Urothelium cell line (cell line): ENCODE measurements at regions not wholly inside any gene's neighbourhood (a gene's known extent, or its start where the extent isn't known, plus 50 kb on each side); places are given as distances from the start of the nearest gene placed in this dataset.
"Not testable (repeated sequence)": the region's sequence is repeated elsewhere in the genome, so short reads cannot be mapped to it uniquely, and the experiment has no call there.

Experiments
- DNase-seq: peaks from one replicate; pipeline ENCODE4 v3.0.0; 2011; ENCODE audit warnings: low spot score, mixed read lengths
- FAIRE-seq: peaks from 2 replicates; lab custom pipeline; 2011; peaks lifted over from hg19 to GRCh38; lab: Jason Lieb, UNC

- not testable (repeated sequence) for DNase-seq, FAIRE-seq
Measured at GRCh38 chr13:63712159-63712558, 2296.5 kb upstream of the PCDH20 start.

- no peak for DNase-seq
- FAIRE-seq: no peak
Measured at GRCh38 chr13:63706751-63707150, 2291.1 kb upstream of the PCDH20 start.

- FAIRE-seq: no peak
- no peak for DNase-seq
Measured at GRCh38 chr13:63704521-63704920, 2288.9 kb upstream of the PCDH20 start.

GRCh38 chr13:63700350-63700749 is 2284.7 kb upstream of the PCDH20 start:
- no peak for DNase-seq
- no peak for FAIRE-seq

GRCh38 chr13:63699948-63700347 is 2284.3 kb upstream of the PCDH20 start:
- DNase-seq: no peak
- no peak for FAIRE-seq

- FAIRE-seq: no peak
- DNase-seq: no peak
Measured at GRCh38 chr13:63696055-63696454, 2280.4 kb upstream of the PCDH20 start.

- FAIRE-seq (no peak), DNase-seq (no peak)
Measured at GRCh38 chr13:63693696-63694095, 2278.0 kb upstream of the PCDH20 start.

- no peak for FAIRE-seq
Measured at GRCh38 chr13:63691474-63691873, 2275.8 kb upstream of the PCDH20 start.

GRCh38 chr13:63690672-63691071 is 2275.0 kb upstream of the PCDH20 start:
- FAIRE-seq (no peak), DNase-seq (no peak)

More at GRCh38 chr13:63691474-63691873, 2275.8 kb upstream of the PCDH20 start:
- no peak for DNase-seq

- DNase-seq: no peak
- no peak for FAIRE-seq
Measured at GRCh38 chr13:63684822-63685221, 2269.2 kb upstream of the PCDH20 start.

- DNase-seq: no peak
- no peak for FAIRE-seq
Measured at GRCh38 chr13:63680704-63681103, 2265.1 kb upstream of the PCDH20 start.

- FAIRE-seq (no peak), DNase-seq (no peak)
Measured at GRCh38 chr13:63671296-63671695, 2255.6 kb upstream of the PCDH20 start.

- no peak for FAIRE-seq
Measured at GRCh38 chr13:63651394-63651793, 2235.7 kb upstream of the PCDH20 start.

GRCh38 chr13:63643543-63643942 is 2227.9 kb upstream of the PCDH20 start:
- no peak for FAIRE-seq

More at GRCh38 chr13:63651394-63651793, 2235.7 kb upstream of the PCDH20 start:
- no peak for DNase-seq

GRCh38 chr13:63636316-63636993 is 2220.8 kb upstream of the PCDH20 start:
- FAIRE-seq (no peak), DNase-seq (peak; percentile 7)

More at GRCh38 chr13:63643543-63643942, 2227.9 kb upstream of the PCDH20 start:
- DNase-seq: no peak

GRCh38 chr13:63632321-63632720 is 2216.7 kb upstream of the PCDH20 start:
- DNase-seq (no peak), FAIRE-seq (no peak)

GRCh38 chr13:63631006-63631405 is 2215.4 kb upstream of the PCDH20 start:
- FAIRE-seq: no peak
- no peak for DNase-seq

- no peak for FAIRE-seq
- DNase-seq: no peak
Measured at GRCh38 chr13:63629591-63629990, 2213.9 kb upstream of the PCDH20 start.

- no peak for FAIRE-seq
- DNase-seq: no peak
Measured at GRCh38 chr13:63628310-63628709, 2212.7 kb upstream of the PCDH20 start.

GRCh38 chr13:63625869-63626268 is 2210.2 kb upstream of the PCDH20 start:
- peak; percentile 3 for DNase-seq

GRCh38 chr13:63614874-63615612 is 2199.4 kb upstream of the PCDH20 start:
- no peak for DNase-seq
- no peak for FAIRE-seq

More at GRCh38 chr13:63625869-63626268, 2210.2 kb upstream of the PCDH20 start:
- no peak for FAIRE-seq

GRCh38 chr13:63607153-63607552 is 2191.5 kb upstream of the PCDH20 start:
- DNase-seq (no peak), FAIRE-seq (no peak)
